ENCODE measurements at regions not wholly inside any gene's neighbourhood (a gene's known extent, or its start where the extent isn't known, plus 50 kb on each side); places are given as distances from the start of the nearest gene placed in this dataset.

- Mint-ChIP-seq H3K4me3 (no peak overlapping the region), H3K9me3 (peaks cover 0 to 2% of the 10 kb centered on the region in 2 experiments; a peak in 1 of 5 replicates), H3K27ac (no peak overlapping the region), H3K36me3 (ENCODE audit: insufficient read depth in 1 of 3, low read depth in 3 of 3) (no peaks in the 10 kb centered on the region), H3K27me3 (ENCODE audit: low read depth) (no peaks in the 10 kb centered on the region), H3K4me1 (no peaks in the 10 kb centered on the region)
- H2BK12ac ChIP-seq (ENCODE audit: insufficient read length, low read depth, low read length) = no peak overlapping the region
- no peak overlapping the region for H2BK5ac ChIP-seq (ENCODE audit: insufficient read length, low read length)
- WGBS (ENCODE audit: extremely low coverage, insufficient read length, low lambda C conversion rate) = no CpG with 5 or more reads among the region's 1 CpG
- H4K8ac ChIP-seq (replicated peaks; ENCODE audit: insufficient read length, low read depth, low read length) = no peak overlapping the region
- H3K4me1 ChIP-seq (ENCODE audit: insufficient read depth, low read length) = no peaks in the 10 kb centered on the region
- peak; percentile 37; the same call in 2 of the 3 replicates for TF ChIP-seq CTCF (conservative IDR thresholded peaks at IDR 0.05)
- no peak for DNase-seq
- H3T11ph ChIP-seq (ENCODE audit: low read length) = no peak overlapping the region
- no peak overlapping the region for H3K23ac ChIP-seq (ENCODE audit: insufficient read length, low read depth, low read length)
- H3K9me3 ChIP-seq (ENCODE audit: control insufficient read depth, low read depth, low read length) = no peaks in the 10 kb centered on the region
- no peak overlapping the region for H3K27ac ChIP-seq (ENCODE audit: insufficient read length, low read depth, low read length)
- H4K91ac ChIP-seq (ENCODE audit: insufficient read length, low read depth, low read length) = no peak overlapping the region
- H3K9ac ChIP-seq (ENCODE audit: extremely low read depth, insufficient read length, low read length) = no peak overlapping the region
- H3K4me2 ChIP-seq (ENCODE audit: insufficient read depth, insufficient read length, low read length) = no peak overlapping the region
- H3K23me2 ChIP-seq (ENCODE audit: insufficient read length, low read depth, low read length, poor library complexity, severe bottlenecking) = no peaks in the 10 kb centered on the region
- no peaks in the 10 kb centered on the region for H3K79me2 ChIP-seq (ENCODE audit: insufficient read depth, low read length)
- H3K18ac ChIP-seq (ENCODE audit: insufficient read length, low read depth, low read length) = no peak overlapping the region
- H4K20me1 ChIP-seq (ENCODE audit: control insufficient read depth, insufficient read depth, insufficient read length) = no peaks in the 10 kb centered on the region
- no peak overlapping the region for H2AK5ac ChIP-seq (ENCODE audit: insufficient read length, low read length)
- no peak overlapping the region for H2BK120ac ChIP-seq (ENCODE audit: low read depth, low read length, poor library complexity, severe bottlenecking)
- no peaks in the 10 kb centered on the region for H3K79me1 ChIP-seq (ENCODE audit: insufficient read depth, low read depth, low read length, poor library complexity, severe bottlenecking)
- H2AFZ ChIP-seq (ENCODE audit: low read length) = no peak overlapping the region
- no peak overlapping the region for H2BK15ac ChIP-seq (ENCODE audit: low read depth, low read length)
- H2BK20ac ChIP-seq (ENCODE audit: low read depth, low read length, poor library complexity, severe bottlenecking) = no peak overlapping the region
- H3K56ac ChIP-seq (ENCODE audit: insufficient read length, low read depth, low read length) = no peak overlapping the region
- H3K4ac ChIP-seq (ENCODE audit: low read depth, low read length) = no peak overlapping the region
- H3K27me3 ChIP-seq (ENCODE audit: insufficient read depth, low read length) = no peaks in the 10 kb centered on the region
- H3K14ac ChIP-seq (ENCODE audit: insufficient read depth, low read length) = no peak overlapping the region
- no peak overlapping the region for H4K5ac ChIP-seq (ENCODE audit: insufficient read length, low read depth, low read length)
Measured at GRCh38 chr12:89769483-89769818, 60.8 kb upstream of the ATP2B1 start.

Measured in H9 (cell line).